CD8-positive, alpha-beta memory T cell (primary cell): ENCODE measurements at regions not wholly inside any gene's neighbourhood (a gene's known extent, or its start where the extent isn't known, plus 50 kb on each side); places are given as distances from the start of the nearest gene placed in this dataset.
"Not testable (repeated sequence)": the region's sequence is repeated elsewhere in the genome, so short reads cannot be mapped to it uniquely, and the experiment has no call there.

Experiments
- CTCF ChIA-PET: fragments of 350-600 bp; sonication (Branson Sonifier 250); formaldehyde crosslinking; loops from one replicate; lab custom pipeline; 2021; ENCODE audit warnings: antibody characterized with exemption; lab: Charles Lee
- POLR2A ChIA-PET: fragments of 350-600 bp; sonication (Branson Sonifier 250); formaldehyde crosslinking; loops from one replicate; lab custom pipeline; 2021; ENCODE audit warnings: antibody characterized with exemption; lab: Charles Lee
- DNase-seq, 5 donors: peaks; one replicate each; pipeline versions ENCODE4 v3.0.0 to v3.0.0-alpha.2; 2020 to 2022; ENCODE audit warnings: mixed read lengths in 1 of 5
- H3K27ac ChIP-seq: one replicate; pipeline ENCODE4 v1.7.0; 2013; ENCODE audit warnings: low read depth, mild to moderate bottlenecking, low read length, moderate library complexity
- H3K27me3 ChIP-seq: 2 replicates; pipeline ENCODE4 v1.7.0; 2013; ENCODE audit warnings: low read length, mild to moderate bottlenecking; ENCODE audit not compliant: insufficient read depth, poor library complexity, severe bottlenecking
- H3K36me3 ChIP-seq: 2 replicates; pipeline ENCODE4 v1.7.0; 2013; ENCODE audit warnings: mild to moderate bottlenecking, low read length, moderate library complexity; ENCODE audit not compliant: insufficient read depth
- H3K4me1 ChIP-seq: 2 replicates; pipeline ENCODE4 v1.7.0; 2013; ENCODE audit warnings: mild to moderate bottlenecking, low read length, moderate library complexity; ENCODE audit not compliant: insufficient read depth
- H3K4me3 ChIP-seq: 2 replicates; pipeline ENCODE4 v1.7.0; 2013; ENCODE audit warnings: mild to moderate bottlenecking, low read length
- H3K9me3 ChIP-seq: 2 replicates; pipeline ENCODE4 v1.7.0; 2013; ENCODE audit warnings: mild to moderate bottlenecking, low read length
- H3K27ac Mint-ChIP-seq, 8 donors: one replicate each; pipeline ENCODE4 v1.8.0; 2020 to 2021; ENCODE audit warnings: mixed read lengths in 8 of 8, mild to moderate bottlenecking in 6 of 8, inconsistent platforms in 3 of 8, moderate library complexity in 3 of 8
- H3K27me3 Mint-ChIP-seq, 2 donors: one replicate each; pipeline ENCODE4 v1.8.0; 2020 to 2021; ENCODE audit warnings: mixed read lengths in 2 of 2, mild to moderate bottlenecking in 1 of 2, moderate library complexity in 1 of 2
- H3K36me3 Mint-ChIP-seq, 3 donors: one replicate each; pipeline ENCODE4 v1.8.0; 2020 to 2021; ENCODE audit warnings: mixed read lengths in 3 of 3, inconsistent platforms in 1 of 3, mild to moderate bottlenecking in 1 of 3
- H3K4me1 Mint-ChIP-seq, 3 donors: one replicate each; pipeline ENCODE4 v1.8.0; 2020 to 2021; ENCODE audit warnings: mixed read lengths in 3 of 3, inconsistent platforms in 1 of 3, mild to moderate bottlenecking in 1 of 3
- H3K4me3 Mint-ChIP-seq, 7 donors: one replicate each; pipeline ENCODE4 v1.8.0; 2020 to 2021; ENCODE audit warnings: mixed read lengths in 7 of 7, mild to moderate bottlenecking in 6 of 7, moderate library complexity in 4 of 7, inconsistent platforms in 2 of 7
- H3K9me3 Mint-ChIP-seq, 5 donors: one replicate each; pipeline ENCODE4 v1.8.0; 2020 to 2022; ENCODE audit warnings: mixed read lengths in 5 of 5, mild to moderate bottlenecking in 3 of 5, moderate library complexity in 2 of 5, inconsistent platforms in 1 of 5

- H3K9me3 Mint-ChIP-seq, H3K9me3 ChIP-seq, H3K36me3 Mint-ChIP-seq, H3K27me3 ChIP-seq, H3K4me1 Mint-ChIP-seq, DNase-seq, CTCF ChIA-PET, H3K27ac ChIP-seq, H3K27ac Mint-ChIP-seq, POLR2A ChIA-PET, H3K36me3 ChIP-seq, H3K4me3 Mint-ChIP-seq, H3K4me3 ChIP-seq, H3K4me1 ChIP-seq, H3K27me3 Mint-ChIP-seq: not testable (repeated sequence)
Measured at GRCh38 chr22:15772337-15772736, 82.5 kb downstream of the POTEH start.

DNA sequence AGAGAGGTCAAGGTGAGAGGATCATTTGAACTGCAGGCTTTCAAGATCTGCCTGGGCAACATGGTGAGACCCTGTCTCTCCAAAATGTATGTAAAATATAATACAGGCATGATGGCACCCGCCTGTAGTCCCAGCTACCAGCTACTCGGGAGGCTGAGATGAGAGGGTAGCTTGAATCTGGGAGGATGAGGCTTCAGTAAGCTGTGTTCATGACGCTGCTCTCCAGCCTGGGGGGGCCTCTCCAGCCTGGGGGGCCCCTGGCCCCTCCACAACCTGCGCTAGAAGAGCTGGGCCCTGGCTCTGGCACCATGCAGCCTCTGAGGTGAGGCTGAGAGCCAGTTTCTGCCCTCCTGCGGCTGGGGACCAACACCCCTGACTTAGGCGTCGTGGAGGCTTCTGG, 85.3 kb downstream of the POTEH start:
- H3K36me3 ChIP-seq, H3K36me3 Mint-ChIP-seq, H3K9me3 ChIP-seq, H3K27ac ChIP-seq, H3K4me3 Mint-ChIP-seq, CTCF ChIA-PET, H3K9me3 Mint-ChIP-seq, H3K4me1 Mint-ChIP-seq, H3K27me3 ChIP-seq, H3K4me3 ChIP-seq, H3K27ac Mint-ChIP-seq, POLR2A ChIA-PET, H3K4me1 ChIP-seq, H3K27me3 Mint-ChIP-seq, DNase-seq: not testable (repeated sequence)

DNA sequence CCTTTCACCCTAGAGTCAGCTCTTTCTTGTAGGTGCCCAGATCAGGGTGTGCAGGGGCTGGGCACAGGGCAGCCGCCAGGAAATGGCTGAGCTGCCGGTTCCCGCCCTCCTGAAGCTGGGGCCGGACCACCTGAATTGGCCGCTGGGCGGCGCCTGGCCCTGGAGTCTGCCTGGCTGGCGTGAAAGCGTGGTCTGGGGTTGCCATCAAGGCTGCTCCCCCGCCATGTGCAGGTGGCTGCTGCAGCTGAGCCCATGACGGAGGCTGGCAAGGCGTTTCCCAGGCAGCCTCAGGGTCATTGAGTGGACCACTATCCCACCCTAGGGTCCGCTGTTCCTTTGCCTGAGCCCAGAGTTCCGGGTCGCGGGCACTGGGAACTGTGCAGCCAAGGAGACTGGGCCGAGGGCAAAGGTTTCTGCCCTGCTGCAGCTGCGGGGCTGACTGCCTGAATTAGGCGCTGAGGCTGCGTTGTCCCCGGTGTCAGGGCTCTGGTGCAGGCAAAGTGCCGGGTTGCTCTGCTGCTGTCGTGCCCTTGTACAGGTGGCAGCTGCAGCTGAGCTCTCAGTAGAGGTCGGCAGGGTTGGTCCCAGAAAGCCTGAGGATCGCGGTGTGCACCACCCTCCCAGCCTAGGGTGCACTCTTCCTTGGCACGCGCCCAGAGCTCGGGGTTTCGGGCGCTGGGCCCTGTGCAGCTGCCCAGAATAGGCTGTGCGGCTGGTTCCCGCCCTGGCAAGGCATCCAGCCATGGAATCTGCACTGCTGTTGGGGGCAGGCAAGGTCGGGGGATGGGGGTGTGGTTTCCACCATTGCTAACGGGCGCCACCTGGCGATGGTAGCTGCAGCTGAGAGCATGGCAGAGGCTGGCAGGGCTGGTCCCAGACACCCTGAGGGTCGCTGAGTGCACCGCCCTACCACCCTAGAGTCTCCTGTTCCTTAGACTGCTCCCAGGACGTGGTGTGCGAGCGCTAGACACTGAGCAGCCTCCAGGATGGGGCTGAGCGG, 86.1 kb downstream of the POTEH start:
- H3K27me3 ChIP-seq, H3K9me3 Mint-ChIP-seq, H3K4me1 Mint-ChIP-seq, H3K27ac ChIP-seq, H3K4me1 ChIP-seq, POLR2A ChIA-PET, H3K27ac Mint-ChIP-seq, H3K9me3 ChIP-seq, H3K4me3 ChIP-seq, H3K4me3 Mint-ChIP-seq, H3K27me3 Mint-ChIP-seq, H3K36me3 Mint-ChIP-seq, CTCF ChIA-PET, H3K36me3 ChIP-seq: not testable (repeated sequence)
- peak in 1 of 5 donors; percentile 44 for DNase-seq

- H3K9me3 Mint-ChIP-seq, H3K27ac Mint-ChIP-seq, POLR2A ChIA-PET, H3K4me3 ChIP-seq, H3K4me3 Mint-ChIP-seq, H3K4me1 Mint-ChIP-seq, DNase-seq, CTCF ChIA-PET, H3K27me3 Mint-ChIP-seq, H3K9me3 ChIP-seq, H3K36me3 ChIP-seq, H3K36me3 Mint-ChIP-seq, H3K27ac ChIP-seq, H3K27me3 ChIP-seq, H3K4me1 ChIP-seq: not testable (repeated sequence)
Measured at GRCh38 chr22:15776727-15777126, 86.9 kb downstream of the POTEH start.

- H3K27ac ChIP-seq, H3K4me1 Mint-ChIP-seq, H3K4me1 ChIP-seq, H3K27me3 ChIP-seq, H3K27ac Mint-ChIP-seq, H3K9me3 ChIP-seq, H3K27me3 Mint-ChIP-seq, POLR2A ChIA-PET, H3K36me3 ChIP-seq, H3K9me3 Mint-ChIP-seq, CTCF ChIA-PET, H3K4me3 ChIP-seq, DNase-seq, H3K36me3 Mint-ChIP-seq, H3K4me3 Mint-ChIP-seq: not testable (repeated sequence)
Measured at GRCh38 chr22:15777150-15777549, 87.3 kb downstream of the POTEH start.

DNA sequence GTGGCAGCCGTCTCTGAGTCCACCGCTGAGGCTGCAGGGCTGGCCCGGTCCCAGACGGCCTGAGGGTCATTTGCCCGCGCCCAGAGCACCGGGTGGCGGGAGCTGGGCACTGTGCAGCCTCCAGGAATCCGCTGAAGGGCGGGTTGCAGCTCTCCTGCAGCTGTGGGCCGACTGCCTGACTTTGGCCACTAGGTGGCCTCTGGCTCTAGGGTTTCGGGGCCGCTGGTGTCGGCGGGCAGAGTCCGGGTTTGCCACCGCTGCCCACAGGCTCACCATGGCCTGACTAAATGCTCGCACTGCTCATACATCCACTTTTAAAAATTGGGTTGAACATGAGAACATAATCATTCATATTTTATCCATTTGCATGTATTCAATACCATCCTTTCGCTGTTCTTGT, 87.7 kb downstream of the POTEH start:
- H3K9me3 ChIP-seq, POLR2A ChIA-PET, H3K4me3 Mint-ChIP-seq, H3K9me3 Mint-ChIP-seq, H3K27ac ChIP-seq, H3K27me3 Mint-ChIP-seq, H3K4me1 Mint-ChIP-seq, DNase-seq, H3K27ac Mint-ChIP-seq, CTCF ChIA-PET, H3K36me3 Mint-ChIP-seq, H3K27me3 ChIP-seq, H3K4me1 ChIP-seq, H3K36me3 ChIP-seq, H3K4me3 ChIP-seq: not testable (repeated sequence)

DNA sequence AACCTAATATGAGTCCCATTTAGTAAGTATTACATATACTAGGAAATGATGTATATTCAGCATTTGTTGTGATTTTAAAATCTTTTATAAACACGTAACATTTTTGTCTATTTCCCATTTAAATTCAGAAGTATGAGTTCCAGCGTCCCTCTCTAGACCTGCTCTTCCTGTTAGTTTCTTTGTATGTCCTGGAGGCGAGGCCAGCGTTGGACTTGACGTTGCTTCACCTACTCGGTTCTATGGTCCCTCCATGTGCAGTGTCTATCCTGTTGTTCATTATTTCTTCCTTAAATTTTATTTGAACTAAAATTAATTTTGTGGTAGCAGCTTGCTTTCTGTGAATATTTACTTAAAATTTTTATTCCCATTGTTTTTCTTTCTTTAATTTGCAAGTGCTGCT, 88.5 kb downstream of the POTEH start:
- H3K36me3 ChIP-seq, H3K27me3 Mint-ChIP-seq, H3K27ac ChIP-seq, DNase-seq, H3K4me1 ChIP-seq, CTCF ChIA-PET, H3K36me3 Mint-ChIP-seq, H3K4me3 ChIP-seq, H3K27ac Mint-ChIP-seq, H3K27me3 ChIP-seq, H3K4me1 Mint-ChIP-seq, POLR2A ChIA-PET, H3K9me3 Mint-ChIP-seq, H3K9me3 ChIP-seq, H3K4me3 Mint-ChIP-seq: not testable (repeated sequence)

DNA sequence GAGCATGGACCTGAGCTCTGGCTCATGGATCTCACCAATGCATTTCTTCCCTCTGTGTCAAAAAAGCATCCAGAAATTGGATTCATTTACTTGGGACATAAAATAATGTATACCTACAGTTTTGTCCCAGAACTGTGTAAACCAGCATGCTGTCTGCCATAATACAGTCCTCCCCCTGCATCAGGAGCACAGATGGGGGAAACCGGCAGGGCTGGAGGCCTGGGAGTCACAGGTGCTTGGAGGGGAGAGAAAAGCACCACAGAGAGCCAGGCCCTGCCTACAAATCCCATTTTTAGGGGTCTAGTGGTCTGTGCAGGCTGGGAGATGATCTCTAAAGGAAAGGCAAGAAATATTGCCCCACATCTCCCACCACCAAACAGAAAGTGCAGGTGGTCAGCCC, 91.8 kb downstream of the POTEH start:
- H3K9me3 Mint-ChIP-seq, H3K4me3 ChIP-seq, H3K4me1 Mint-ChIP-seq, H3K9me3 ChIP-seq, H3K27me3 Mint-ChIP-seq, H3K27ac Mint-ChIP-seq, H3K4me1 ChIP-seq, H3K36me3 ChIP-seq, POLR2A ChIA-PET, CTCF ChIA-PET, H3K27ac ChIP-seq, H3K4me3 Mint-ChIP-seq, H3K36me3 Mint-ChIP-seq, DNase-seq, H3K27me3 ChIP-seq: not testable (repeated sequence)

- H3K4me3 ChIP-seq, POLR2A ChIA-PET: not testable (repeated sequence)
Measured at GRCh38 chr22:15782933-15783332, 93.1 kb downstream of the POTEH start.

More at GRCh38 chr22:15782933-15783332, 93.1 kb downstream of the POTEH start:
- H3K27ac Mint-ChIP-seq, H3K4me1 Mint-ChIP-seq, H3K4me3 Mint-ChIP-seq, DNase-seq, H3K36me3 Mint-ChIP-seq, H3K27me3 ChIP-seq, CTCF ChIA-PET, H3K36me3 ChIP-seq, H3K9me3 ChIP-seq, H3K4me1 ChIP-seq, H3K27me3 Mint-ChIP-seq, H3K27ac ChIP-seq, H3K9me3 Mint-ChIP-seq: not testable (repeated sequence)
